GM12878 (cell line): ENCODE measurements at regions not wholly inside any gene's neighbourhood (a gene's known extent, or its start where the extent isn't known, plus 50 kb on each side); places are given as distances from the start of the nearest gene placed in this dataset.

Experiments
- BACH1 ChIP-seq: fragments of 450-650 bp; IDR thresholded peaks from 2 replicates; pipeline ENCODE4 v1.6.1; 2017; ENCODE audit warnings: mild to moderate bottlenecking, borderline replicate concordance
- EP300 ChIP-seq, 2 experiments: fragments of 150-350 bp in 1 of 2; IDR thresholded peaks; 2 replicates each; pipeline ENCODE4 v1.6.1; 2011 to 2012; ENCODE audit warnings: low read depth in 2 of 2, low read length in 2 of 2, borderline replicate concordance in 1 of 2, improper control_type of control experiment in 1 of 2, inconsistent platforms in 1 of 2; ENCODE audit not compliant: control insufficient read depth in 1 of 2
- ESRRA ChIP-seq: IDR thresholded peaks from 2 replicates; pipeline ENCODE4 v1.6.1; 2012; ENCODE audit warnings: mild to moderate bottlenecking, low read length, improper control_type of control experiment
- MTA2 ChIP-seq: fragments of 450-650 bp; IDR thresholded peaks from 2 replicates; pipeline ENCODE4 v1.6.1; 2016; ENCODE audit warnings: low read depth, mild to moderate bottlenecking, moderate library complexity
- MTA3 ChIP-seq: IDR thresholded peaks from 2 replicates; pipeline ENCODE4 v1.6.1; 2012; ENCODE audit warnings: low read length, inconsistent platforms, borderline replicate concordance
- NBN ChIP-seq: fragments of 450-650 bp; IDR thresholded peaks from 2 replicates; pipeline ENCODE4 v1.6.1; 2016
- NFIC ChIP-seq: IDR thresholded peaks from 2 replicates; pipeline ENCODE4 v1.6.1; 2012; ENCODE audit warnings: low read depth, mild to moderate bottlenecking, inconsistent platforms, low read length, moderate library complexity
- NFYB ChIP-seq: IDR thresholded peaks from 2 replicates; pipeline ENCODE4 v1.6.1; 2011; ENCODE audit warnings: low read depth, mild to moderate bottlenecking, low read length, improper control_type of control experiment, moderate library complexity; ENCODE audit not compliant: insufficient read depth
- SREBF1 ChIP-seq: IDR thresholded peaks from 2 replicates; pipeline ENCODE4 v1.6.1; 2012; ENCODE audit warnings: mild to moderate bottlenecking, low read length
- ZSCAN29 ChIP-seq: fragments of 450-650 bp; IDR thresholded peaks from 2 replicates; pipeline ENCODE4 v1.6.1; 2017; ENCODE audit warnings: mild to moderate bottlenecking, moderate library complexity
- TF ChIP-seq, protein P1 (sequence below): IDR thresholded peaks from 2 replicates; pipeline ENCODE4 v1.6.1; 2011; ENCODE audit warnings: low read depth, mild to moderate bottlenecking, low read length, moderate library complexity, borderline replicate concordance; ENCODE audit errors: extremely low read depth
- TF ChIP-seq, protein P2 (sequence below), 3 experiments: IDR thresholded peaks in 2 of 3; conservative IDR thresholded peaks in 1 of 3; 2 replicates each; pipeline ENCODE4 v1.5.1; 2011; ENCODE audit warnings: low read depth in 3 of 3, low read length in 3 of 3, mild to moderate bottlenecking in 3 of 3, control low read depth in 2 of 3, moderate library complexity in 2 of 3, inconsistent platforms in 1 of 3, mixed read lengths in 1 of 3; ENCODE audit not compliant: control insufficient read depth in 2 of 3, insufficient read depth in 1 of 3; ENCODE audit errors: extremely low read depth in 1 of 3
- TF ChIP-seq, protein P3 (sequence below): fragments of 450-650 bp; conservative IDR thresholded peaks from 2 replicates; pipeline ENCODE4 v1.6.1; 2017; ENCODE audit warnings: mild to moderate bottlenecking, moderate library complexity
- TF ChIP-seq, protein P4 (sequence below): fragments of 450-650 bp; formaldehyde crosslinking; IDR thresholded peaks from 2 replicates; pipeline ENCODE4 v1.4.0; 2020; ENCODE audit warnings: mild to moderate bottlenecking, moderate library complexity
- TF ChIP-seq, protein P5 (sequence below): fragments of 450-650 bp; IDR thresholded peaks from 2 replicates; pipeline ENCODE4 v1.6.1; 2017; ENCODE audit warnings: borderline replicate concordance
- TF ChIP-seq, protein P6 (sequence below): fragments of 450-650 bp; IDR thresholded peaks from 2 replicates; pipeline ENCODE4 v1.6.1; 2014; ENCODE audit warnings: mild to moderate bottlenecking
- TF ChIP-seq, protein P7 (sequence below): IDR thresholded peaks from 2 replicates; pipeline ENCODE4 v1.6.1; 2012; ENCODE audit warnings: low read depth, low read length, improper control_type of control experiment

DNA sequence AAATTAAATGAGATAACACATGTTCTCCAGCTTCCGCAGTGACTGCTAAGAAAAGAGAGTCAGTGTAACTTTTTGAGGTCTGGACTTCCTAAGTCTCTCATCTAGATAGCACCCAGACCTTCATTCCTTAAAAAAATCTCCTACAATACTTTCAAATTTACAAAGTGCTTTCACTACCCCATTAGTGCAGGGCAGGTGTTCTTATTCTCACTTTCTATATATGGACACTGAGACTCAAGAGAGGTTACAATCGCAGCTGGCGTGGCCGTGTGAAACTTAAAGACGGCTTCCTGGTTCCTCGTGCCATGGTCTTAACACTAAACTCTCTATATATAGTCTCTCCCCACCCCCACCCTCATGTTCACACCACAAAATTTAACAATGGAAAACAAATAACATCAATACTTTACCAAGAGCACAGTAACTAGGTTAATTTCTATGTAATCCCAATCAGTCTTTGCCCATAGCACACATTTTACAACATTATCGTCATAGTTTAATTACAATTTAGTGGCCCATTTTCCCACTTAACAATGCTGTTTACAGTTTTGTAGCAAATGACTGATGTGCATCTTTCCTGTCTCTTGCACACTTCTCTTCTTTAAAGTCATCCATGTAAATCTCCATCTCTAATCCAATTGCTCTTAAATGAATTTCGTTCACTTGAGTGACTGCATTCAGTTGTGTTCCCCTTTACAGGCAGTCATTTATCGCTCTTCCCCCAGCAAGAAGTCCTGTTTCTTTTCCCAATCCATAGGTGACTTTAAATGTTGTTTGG is 78.8 kb upstream of the ARID1B start (continued):
- TF ChIP-seq NFYB, result no peak
- no peak for TF ChIP-seq ESRRA
- TF ChIP-seq SREBF1, result no peak
- TF ChIP-seq NFIC, result no peak
- peak; percentile 97 to 98 for TF ChIP-seq EP300 (IDR thresholded peaks at IDR 0.05; ENCODE audit: borderline replicate concordance in 1 of 2, control insufficient read depth in 1 of 2, low read depth in 2 of 2, low read length in 2 of 2)
- TF ChIP-seq, protein P1, sequence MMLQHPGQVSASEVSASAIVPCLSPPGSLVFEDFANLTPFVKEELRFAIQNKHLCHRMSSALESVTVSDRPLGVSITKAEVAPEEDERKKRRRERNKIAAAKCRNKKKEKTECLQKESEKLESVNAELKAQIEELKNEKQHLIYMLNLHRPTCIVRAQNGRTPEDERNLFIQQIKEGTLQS, result no peak
- TF ChIP-seq, protein P2, sequence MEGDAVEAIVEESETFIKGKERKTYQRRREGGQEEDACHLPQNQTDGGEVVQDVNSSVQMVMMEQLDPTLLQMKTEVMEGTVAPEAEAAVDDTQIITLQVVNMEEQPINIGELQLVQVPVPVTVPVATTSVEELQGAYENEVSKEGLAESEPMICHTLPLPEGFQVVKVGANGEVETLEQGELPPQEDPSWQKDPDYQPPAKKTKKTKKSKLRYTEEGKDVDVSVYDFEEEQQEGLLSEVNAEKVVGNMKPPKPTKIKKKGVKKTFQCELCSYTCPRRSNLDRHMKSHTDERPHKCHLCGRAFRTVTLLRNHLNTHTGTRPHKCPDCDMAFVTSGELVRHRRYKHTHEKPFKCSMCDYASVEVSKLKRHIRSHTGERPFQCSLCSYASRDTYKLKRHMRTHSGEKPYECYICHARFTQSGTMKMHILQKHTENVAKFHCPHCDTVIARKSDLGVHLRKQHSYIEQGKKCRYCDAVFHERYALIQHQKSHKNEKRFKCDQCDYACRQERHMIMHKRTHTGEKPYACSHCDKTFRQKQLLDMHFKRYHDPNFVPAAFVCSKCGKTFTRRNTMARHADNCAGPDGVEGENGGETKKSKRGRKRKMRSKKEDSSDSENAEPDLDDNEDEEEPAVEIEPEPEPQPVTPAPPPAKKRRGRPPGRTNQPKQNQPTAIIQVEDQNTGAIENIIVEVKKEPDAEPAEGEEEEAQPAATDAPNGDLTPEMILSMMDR (IDR thresholded peaks at IDR 0.05 in 2 of 3, conservative IDR thresholded peaks at IDR 0.05 in 1 of 3; ENCODE audit: control insufficient read depth in 2 of 3, extremely low read depth in 1 of 3, insufficient read depth in 1 of 3, low read depth in 3 of 3, low read length in 3 of 3), result no peak
- peak; percentile 96 for TF ChIP-seq MTA2
- TF ChIP-seq, protein P3, sequence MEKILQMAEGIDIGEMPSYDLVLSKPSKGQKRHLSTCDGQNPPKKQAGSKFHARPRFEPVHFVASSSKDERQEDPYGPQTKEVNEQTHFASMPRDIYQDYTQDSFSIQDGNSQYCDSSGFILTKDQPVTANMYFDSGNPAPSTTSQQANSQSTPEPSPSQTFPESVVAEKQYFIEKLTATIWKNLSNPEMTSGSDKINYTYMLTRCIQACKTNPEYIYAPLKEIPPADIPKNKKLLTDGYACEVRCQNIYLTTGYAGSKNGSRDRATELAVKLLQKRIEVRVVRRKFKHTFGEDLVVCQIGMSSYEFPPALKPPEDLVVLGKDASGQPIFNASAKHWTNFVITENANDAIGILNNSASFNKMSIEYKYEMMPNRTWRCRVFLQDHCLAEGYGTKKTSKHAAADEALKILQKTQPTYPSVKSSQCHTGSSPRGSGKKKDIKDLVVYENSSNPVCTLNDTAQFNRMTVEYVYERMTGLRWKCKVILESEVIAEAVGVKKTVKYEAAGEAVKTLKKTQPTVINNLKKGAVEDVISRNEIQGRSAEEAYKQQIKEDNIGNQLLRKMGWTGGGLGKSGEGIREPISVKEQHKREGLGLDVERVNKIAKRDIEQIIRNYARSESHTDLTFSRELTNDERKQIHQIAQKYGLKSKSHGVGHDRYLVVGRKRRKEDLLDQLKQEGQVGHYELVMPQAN, result no peak
- TF ChIP-seq, protein P4, sequence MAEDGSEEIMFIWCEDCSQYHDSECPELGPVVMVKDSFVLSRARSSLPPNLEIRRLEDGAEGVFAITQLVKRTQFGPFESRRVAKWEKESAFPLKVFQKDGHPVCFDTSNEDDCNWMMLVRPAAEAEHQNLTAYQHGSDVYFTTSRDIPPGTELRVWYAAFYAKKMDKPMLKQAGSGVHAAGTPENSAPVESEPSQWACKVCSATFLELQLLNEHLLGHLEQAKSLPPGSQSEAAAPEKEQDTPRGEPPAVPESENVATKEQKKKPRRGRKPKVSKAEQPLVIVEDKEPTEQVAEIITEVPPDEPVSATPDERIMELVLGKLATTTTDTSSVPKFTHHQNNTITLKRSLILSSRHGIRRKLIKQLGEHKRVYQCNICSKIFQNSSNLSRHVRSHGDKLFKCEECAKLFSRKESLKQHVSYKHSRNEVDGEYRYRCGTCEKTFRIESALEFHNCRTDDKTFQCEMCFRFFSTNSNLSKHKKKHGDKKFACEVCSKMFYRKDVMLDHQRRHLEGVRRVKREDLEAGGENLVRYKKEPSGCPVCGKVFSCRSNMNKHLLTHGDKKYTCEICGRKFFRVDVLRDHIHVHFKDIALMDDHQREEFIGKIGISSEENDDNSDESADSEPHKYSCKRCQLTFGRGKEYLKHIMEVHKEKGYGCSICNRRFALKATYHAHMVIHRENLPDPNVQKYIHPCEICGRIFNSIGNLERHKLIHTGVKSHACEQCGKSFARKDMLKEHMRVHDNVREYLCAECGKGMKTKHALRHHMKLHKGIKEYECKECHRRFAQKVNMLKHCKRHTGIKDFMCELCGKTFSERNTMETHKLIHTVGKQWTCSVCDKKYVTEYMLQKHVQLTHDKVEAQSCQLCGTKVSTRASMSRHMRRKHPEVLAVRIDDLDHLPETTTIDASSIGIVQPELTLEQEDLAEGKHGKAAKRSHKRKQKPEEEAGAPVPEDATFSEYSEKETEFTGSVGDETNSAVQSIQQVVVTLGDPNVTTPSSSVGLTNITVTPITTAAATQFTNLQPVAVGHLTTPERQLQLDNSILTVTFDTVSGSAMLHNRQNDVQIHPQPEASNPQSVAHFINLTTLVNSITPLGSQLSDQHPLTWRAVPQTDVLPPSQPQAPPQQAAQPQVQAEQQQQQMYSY, result no peak
- TF ChIP-seq BACH1, result peak; percentile 88
- no peak for TF ChIP-seq MTA3
- TF ChIP-seq, protein P5, sequence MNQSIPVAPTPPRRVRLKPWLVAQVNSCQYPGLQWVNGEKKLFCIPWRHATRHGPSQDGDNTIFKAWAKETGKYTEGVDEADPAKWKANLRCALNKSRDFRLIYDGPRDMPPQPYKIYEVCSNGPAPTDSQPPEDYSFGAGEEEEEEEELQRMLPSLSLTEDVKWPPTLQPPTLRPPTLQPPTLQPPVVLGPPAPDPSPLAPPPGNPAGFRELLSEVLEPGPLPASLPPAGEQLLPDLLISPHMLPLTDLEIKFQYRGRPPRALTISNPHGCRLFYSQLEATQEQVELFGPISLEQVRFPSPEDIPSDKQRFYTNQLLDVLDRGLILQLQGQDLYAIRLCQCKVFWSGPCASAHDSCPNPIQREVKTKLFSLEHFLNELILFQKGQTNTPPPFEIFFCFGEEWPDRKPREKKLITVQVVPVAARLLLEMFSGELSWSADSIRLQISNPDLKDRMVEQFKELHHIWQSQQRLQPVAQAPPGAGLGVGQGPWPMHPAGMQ, result no peak
- 0 out of 2 replicates have a peak, but pooled peaks have one; percentile 43 for TF ChIP-seq ZSCAN29
- TF ChIP-seq, protein P6, sequence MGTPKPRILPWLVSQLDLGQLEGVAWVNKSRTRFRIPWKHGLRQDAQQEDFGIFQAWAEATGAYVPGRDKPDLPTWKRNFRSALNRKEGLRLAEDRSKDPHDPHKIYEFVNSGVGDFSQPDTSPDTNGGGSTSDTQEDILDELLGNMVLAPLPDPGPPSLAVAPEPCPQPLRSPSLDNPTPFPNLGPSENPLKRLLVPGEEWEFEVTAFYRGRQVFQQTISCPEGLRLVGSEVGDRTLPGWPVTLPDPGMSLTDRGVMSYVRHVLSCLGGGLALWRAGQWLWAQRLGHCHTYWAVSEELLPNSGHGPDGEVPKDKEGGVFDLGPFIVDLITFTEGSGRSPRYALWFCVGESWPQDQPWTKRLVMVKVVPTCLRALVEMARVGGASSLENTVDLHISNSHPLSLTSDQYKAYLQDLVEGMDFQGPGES, result no peak
- TF ChIP-seq NBN, result peak; percentile 77
- TF ChIP-seq, protein P7, sequence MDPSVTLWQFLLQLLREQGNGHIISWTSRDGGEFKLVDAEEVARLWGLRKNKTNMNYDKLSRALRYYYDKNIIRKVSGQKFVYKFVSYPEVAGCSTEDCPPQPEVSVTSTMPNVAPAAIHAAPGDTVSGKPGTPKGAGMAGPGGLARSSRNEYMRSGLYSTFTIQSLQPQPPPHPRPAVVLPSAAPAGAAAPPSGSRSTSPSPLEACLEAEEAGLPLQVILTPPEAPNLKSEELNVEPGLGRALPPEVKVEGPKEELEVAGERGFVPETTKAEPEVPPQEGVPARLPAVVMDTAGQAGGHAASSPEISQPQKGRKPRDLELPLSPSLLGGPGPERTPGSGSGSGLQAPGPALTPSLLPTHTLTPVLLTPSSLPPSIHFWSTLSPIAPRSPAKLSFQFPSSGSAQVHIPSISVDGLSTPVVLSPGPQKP, result no peak
